ENCODE measurements at regions not wholly inside any gene's neighbourhood (a gene's known extent, or its start where the extent isn't known, plus 50 kb on each side); places are given as distances from the start of the nearest gene placed in this dataset.

GRCh38 chr13:65623148-65623547, 1607.0 kb downstream of the PCDH9 start:
- H3K4me1 ChIP-seq (ENCODE audit: control insufficient read depth, insufficient read depth, low read length), result no peaks in the 10 kb centered on the region
- no peak overlapping the region for H3K9ac ChIP-seq (ENCODE audit: low read depth, low read length)
- no peaks in the 10 kb centered on the region for H3K27me3 ChIP-seq (ENCODE audit: control insufficient read depth, insufficient read depth, low read length)
- no peak overlapping the region for H3K4me3 ChIP-seq (ENCODE audit: low read length)
- H3K36me3 ChIP-seq (ENCODE audit: insufficient read depth, low read length), result no peaks in the 10 kb centered on the region
- no peak overlapping the region for H3K4me2 ChIP-seq (ENCODE audit: low read length)
- H3K9me3 ChIP-seq (replicated peaks; ENCODE audit: low read length), result no peaks in the 10 kb centered on the region

- Histone ChIP-seq H3K4me2 (ENCODE audit: low read length) (no peak overlapping the region), H3K4me1 (ENCODE audit: control insufficient read depth, insufficient read depth, low read length) (no peaks in the 10 kb centered on the region), H3K9me3 (replicated peaks; ENCODE audit: low read length) (no peaks in the 10 kb centered on the region), H3K4me3 (ENCODE audit: low read length) (no peak overlapping the region), H3K36me3 (ENCODE audit: insufficient read depth, low read length) (no peaks in the 10 kb centered on the region), H3K27me3 (ENCODE audit: control insufficient read depth, insufficient read depth, low read length) (no peaks in the 10 kb centered on the region), H3K9ac (ENCODE audit: low read depth, low read length) (no peak overlapping the region)
These were observed 1614.6 kb downstream of the PCDH9 start for GRCh38 chr13:65615506-65615905.

GRCh38 chr13:65613004-65613403, 1617.1 kb downstream of the PCDH9 start:
- Histone ChIP-seq H3K4me1 (ENCODE audit: control insufficient read depth, insufficient read depth, low read length) (no peaks in the 10 kb centered on the region), H3K4me3 (ENCODE audit: low read length) (no peak overlapping the region), H3K9me3 (replicated peaks; ENCODE audit: low read length) (no peaks in the 10 kb centered on the region), H3K4me2 (ENCODE audit: low read length) (no peak overlapping the region), H3K36me3 (ENCODE audit: insufficient read depth, low read length) (no peaks in the 10 kb centered on the region), H3K27me3 (ENCODE audit: control insufficient read depth, insufficient read depth, low read length) (no peaks in the 10 kb centered on the region), H3K9ac (ENCODE audit: low read depth, low read length) (no peak overlapping the region)

- Histone ChIP-seq H3K4me1 (ENCODE audit: control insufficient read depth, insufficient read depth, low read length) (no peaks in the 10 kb centered on the region), H3K9ac (ENCODE audit: low read depth, low read length) (no peak overlapping the region), H3K4me2 (ENCODE audit: low read length) (no peak overlapping the region), H3K9me3 (replicated peaks; ENCODE audit: low read length) (no peaks in the 10 kb centered on the region), H3K27me3 (ENCODE audit: control insufficient read depth, insufficient read depth, low read length) (no peaks in the 10 kb centered on the region), H3K36me3 (ENCODE audit: insufficient read depth, low read length) (no peaks in the 10 kb centered on the region), H3K4me3 (ENCODE audit: low read length) (no peak overlapping the region)
These were observed 1620.8 kb downstream of the PCDH9 start for GRCh38 chr13:65609350-65609749.

GRCh38 chr13:65606622-65607021, 1623.5 kb downstream of the PCDH9 start:
- Histone ChIP-seq H3K9me3 (replicated peaks; ENCODE audit: low read length) (no peaks in the 10 kb centered on the region), H3K4me2 (ENCODE audit: low read length) (no peak overlapping the region), H3K9ac (ENCODE audit: low read depth, low read length) (no peak overlapping the region), H3K27me3 (ENCODE audit: control insufficient read depth, insufficient read depth, low read length) (no peaks in the 10 kb centered on the region), H3K4me3 (ENCODE audit: low read length) (no peak overlapping the region), H3K4me1 (ENCODE audit: control insufficient read depth, insufficient read depth, low read length) (no peaks in the 10 kb centered on the region), H3K36me3 (ENCODE audit: insufficient read depth, low read length) (no peaks in the 10 kb centered on the region)

GRCh38 chr13:65605396-65605795, 1624.7 kb downstream of the PCDH9 start:
- no peak overlapping the region for H3K4me2 ChIP-seq (ENCODE audit: low read length)
- H3K36me3 ChIP-seq (ENCODE audit: insufficient read depth, low read length), result no peaks in the 10 kb centered on the region
- H3K9me3 ChIP-seq (replicated peaks; ENCODE audit: low read length), result no peaks in the 10 kb centered on the region
- H3K4me3 ChIP-seq (ENCODE audit: low read length), result no peak overlapping the region
- no peaks in the 10 kb centered on the region for H3K27me3 ChIP-seq (ENCODE audit: control insufficient read depth, insufficient read depth, low read length)
- H3K4me1 ChIP-seq (ENCODE audit: control insufficient read depth, insufficient read depth, low read length), result no peaks in the 10 kb centered on the region
- H3K9ac ChIP-seq (ENCODE audit: low read depth, low read length), result no peak overlapping the region

GRCh38 chr13:65603160-65603559, 1627.0 kb downstream of the PCDH9 start:
- no peaks in the 10 kb centered on the region for H3K9me3 ChIP-seq (replicated peaks; ENCODE audit: low read length)
- no peaks in the 10 kb centered on the region for H3K36me3 ChIP-seq (ENCODE audit: insufficient read depth, low read length)
- H3K4me2 ChIP-seq (ENCODE audit: low read length), result no peak overlapping the region
- H3K4me3 ChIP-seq (ENCODE audit: low read length), result no peak overlapping the region
- H3K4me1 ChIP-seq (ENCODE audit: control insufficient read depth, insufficient read depth, low read length), result peaks cover 9% of the 10 kb centered on the region
- no peaks in the 10 kb centered on the region for H3K27me3 ChIP-seq (ENCODE audit: control insufficient read depth, insufficient read depth, low read length)
- H3K9ac ChIP-seq (ENCODE audit: low read depth, low read length), result no peak overlapping the region

- Histone ChIP-seq H3K9ac (ENCODE audit: low read depth, low read length) (no peak overlapping the region), H3K4me1 (ENCODE audit: control insufficient read depth, insufficient read depth, low read length) (peaks cover 14% of the 10 kb centered on the region), H3K4me3 (ENCODE audit: low read length) (no peak overlapping the region), H3K4me2 (ENCODE audit: low read length) (no peak overlapping the region), H3K9me3 (replicated peaks; ENCODE audit: low read length) (no peaks in the 10 kb centered on the region), H3K27me3 (ENCODE audit: control insufficient read depth, insufficient read depth, low read length) (no peaks in the 10 kb centered on the region), H3K36me3 (ENCODE audit: insufficient read depth, low read length) (no peaks in the 10 kb centered on the region)
These were observed 1628.3 kb downstream of the PCDH9 start for GRCh38 chr13:65601855-65602254.

- Histone ChIP-seq H3K4me2 (ENCODE audit: low read length) (no peak overlapping the region), H3K4me1 (ENCODE audit: control insufficient read depth, insufficient read depth, low read length) (peaks cover 19% of the 10 kb centered on the region), H3K27me3 (ENCODE audit: control insufficient read depth, insufficient read depth, low read length) (no peaks in the 10 kb centered on the region), H3K9me3 (replicated peaks; ENCODE audit: low read length) (no peaks in the 10 kb centered on the region), H3K9ac (ENCODE audit: low read depth, low read length) (no peak overlapping the region), H3K36me3 (ENCODE audit: insufficient read depth, low read length) (no peaks in the 10 kb centered on the region), H3K4me3 (ENCODE audit: low read length) (no peak overlapping the region)
These were observed 1629.4 kb downstream of the PCDH9 start for GRCh38 chr13:65600702-65601101.

GRCh38 chr13:65597839-65598818, 1632.0 kb downstream of the PCDH9 start:
- Histone ChIP-seq H3K4me3 (ENCODE audit: low read length) (no peak overlapping the region), H3K4me1 (ENCODE audit: control insufficient read depth, insufficient read depth, low read length) (peaks cover 38% of the 10 kb centered on the region), H3K9ac (ENCODE audit: low read depth, low read length) (no peak overlapping the region), H3K36me3 (ENCODE audit: insufficient read depth, low read length) (no peaks in the 10 kb centered on the region), H3K9me3 (replicated peaks; ENCODE audit: low read length) (no peaks in the 10 kb centered on the region), H3K27me3 (ENCODE audit: control insufficient read depth, insufficient read depth, low read length) (no peaks in the 10 kb centered on the region), H3K4me2 (ENCODE audit: low read length) (no peak overlapping the region)

GRCh38 chr13:65595916-65596315, 1634.2 kb downstream of the PCDH9 start:
- no peak overlapping the region for H3K4me3 ChIP-seq (ENCODE audit: low read length)
- no peak overlapping the region for H3K4me2 ChIP-seq (ENCODE audit: low read length)
- H3K36me3 ChIP-seq (ENCODE audit: insufficient read depth, low read length), result no peaks in the 10 kb centered on the region
- no peak overlapping the region for H3K9ac ChIP-seq (ENCODE audit: low read depth, low read length)
- H3K4me1 ChIP-seq (ENCODE audit: control insufficient read depth, insufficient read depth, low read length), result peaks cover 38% of the 10 kb centered on the region
- no peaks in the 10 kb centered on the region for H3K27me3 ChIP-seq (ENCODE audit: control insufficient read depth, insufficient read depth, low read length)
- no peaks in the 10 kb centered on the region for H3K9me3 ChIP-seq (replicated peaks; ENCODE audit: low read length)

GRCh38 chr13:65594298-65594781, 1635.8 kb downstream of the PCDH9 start:
- H3K4me1 ChIP-seq (ENCODE audit: control insufficient read depth, insufficient read depth, low read length), result peaks cover 38% of the 10 kb centered on the region
- H3K36me3 ChIP-seq (ENCODE audit: insufficient read depth, low read length), result no peaks in the 10 kb centered on the region
- no peaks in the 10 kb centered on the region for H3K27me3 ChIP-seq (ENCODE audit: control insufficient read depth, insufficient read depth, low read length)
- no peak overlapping the region for H3K4me3 ChIP-seq (ENCODE audit: low read length)
- no peak overlapping the region for H3K9ac ChIP-seq (ENCODE audit: low read depth, low read length)
- H3K4me2 ChIP-seq (ENCODE audit: low read length), result peak overlapping the region; percentile 2
- H3K9me3 ChIP-seq (replicated peaks; ENCODE audit: low read length), result no peaks in the 10 kb centered on the region

Data from skeletal muscle satellite cell (primary cell).